ENCODE measurements at regions not wholly inside any gene's neighbourhood (a gene's known extent, or its start where the extent isn't known, plus 50 kb on each side); places are given as distances from the start of the nearest gene placed in this dataset.

DNA sequence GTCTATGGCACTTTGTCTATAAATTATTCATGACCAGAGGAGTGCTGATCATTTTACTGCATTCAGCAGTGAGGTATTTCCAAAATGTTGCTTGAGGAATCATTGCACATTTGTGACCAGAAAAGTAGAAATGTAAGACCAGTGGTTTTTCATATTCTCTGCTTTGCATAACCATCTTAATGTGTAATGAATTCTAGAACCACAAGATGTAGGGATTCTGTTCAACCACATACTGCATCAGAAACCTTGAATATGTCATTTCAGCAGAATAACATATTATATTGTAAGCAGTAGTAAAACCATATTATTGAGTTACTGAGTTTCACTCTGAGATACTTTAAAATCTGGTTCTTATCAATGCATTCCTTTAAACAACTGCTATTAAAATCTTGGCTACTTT, 1243.4 kb downstream of the MAT2B start:
- DNase-seq (ENCODE audit: extremely low read depth, insufficient read length) = no peak
- H3K36me3 ChIP-seq (ENCODE audit: control insufficient read depth, insufficient read depth, low read length) = no peaks in the 10 kb centered on the region
- no peaks in the 10 kb centered on the region for H3K27me3 ChIP-seq (replicated peaks; ENCODE audit: control insufficient read depth, insufficient read depth, low read length)
- H3K4me3 ChIP-seq (replicated peaks; ENCODE audit: low read depth, low read length) = no peak overlapping the region
- TF ChIP-seq CTCF (IDR thresholded peaks at IDR 0.05; ENCODE audit: insufficient read depth, low read length, poor library complexity, severe bottlenecking) = no peak

- no peak for TF ChIP-seq CTCF (IDR thresholded peaks at IDR 0.05; ENCODE audit: insufficient read depth, low read length, poor library complexity, severe bottlenecking)
- Histone ChIP-seq H3K36me3 (ENCODE audit: control insufficient read depth, insufficient read depth, low read length) (no peaks in the 10 kb centered on the region), H3K27me3 (replicated peaks; ENCODE audit: control insufficient read depth, insufficient read depth, low read length) (no peaks in the 10 kb centered on the region), H3K4me3 (replicated peaks; ENCODE audit: low read depth, low read length) (no peak overlapping the region)
- no peak for DNase-seq (ENCODE audit: extremely low read depth, insufficient read length)
Measured at GRCh38 chr5:164753434-164753833, 1248.0 kb downstream of the MAT2B start.

GRCh38 chr5:164763206-164763605, 1257.8 kb downstream of the MAT2B start:
- H3K36me3 ChIP-seq (ENCODE audit: control insufficient read depth, insufficient read depth, low read length) = no peaks in the 10 kb centered on the region
- H3K4me3 ChIP-seq (replicated peaks; ENCODE audit: low read depth, low read length) = no peak overlapping the region
- no peak for TF ChIP-seq CTCF (IDR thresholded peaks at IDR 0.05; ENCODE audit: insufficient read depth, low read length, poor library complexity, severe bottlenecking)
- DNase-seq (ENCODE audit: extremely low read depth, insufficient read length) = no peak
- no peaks in the 10 kb centered on the region for H3K27me3 ChIP-seq (replicated peaks; ENCODE audit: control insufficient read depth, insufficient read depth, low read length)

DNA sequence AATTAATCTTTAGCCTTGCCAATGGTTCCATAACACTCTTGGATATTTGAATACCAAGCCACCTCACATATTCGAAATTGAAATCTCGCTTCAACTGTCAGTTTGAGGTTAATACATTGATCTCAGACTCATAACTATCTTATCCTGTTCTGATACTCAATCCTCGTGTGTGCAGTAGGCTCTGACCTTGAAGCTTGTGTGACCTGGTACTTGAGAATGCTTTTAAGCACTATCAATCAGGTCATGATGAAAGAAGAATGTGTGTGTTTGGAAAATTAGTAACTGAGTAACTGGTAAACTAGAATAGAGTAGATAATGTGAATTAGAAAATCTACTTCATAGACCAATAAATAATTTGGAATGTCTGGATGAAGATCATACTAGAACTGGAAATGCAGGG, 1266.7 kb downstream of the MAT2B start:
- H3K36me3 ChIP-seq (ENCODE audit: control insufficient read depth, insufficient read depth, low read length) = no peaks in the 10 kb centered on the region
- TF ChIP-seq CTCF (IDR thresholded peaks at IDR 0.05; ENCODE audit: insufficient read depth, low read length, poor library complexity, severe bottlenecking) = no peak
- no peak for DNase-seq (ENCODE audit: extremely low read depth, insufficient read length)
- no peak overlapping the region for H3K4me3 ChIP-seq (replicated peaks; ENCODE audit: low read depth, low read length)
- no peaks in the 10 kb centered on the region for H3K27me3 ChIP-seq (replicated peaks; ENCODE audit: control insufficient read depth, insufficient read depth, low read length)

DNA sequence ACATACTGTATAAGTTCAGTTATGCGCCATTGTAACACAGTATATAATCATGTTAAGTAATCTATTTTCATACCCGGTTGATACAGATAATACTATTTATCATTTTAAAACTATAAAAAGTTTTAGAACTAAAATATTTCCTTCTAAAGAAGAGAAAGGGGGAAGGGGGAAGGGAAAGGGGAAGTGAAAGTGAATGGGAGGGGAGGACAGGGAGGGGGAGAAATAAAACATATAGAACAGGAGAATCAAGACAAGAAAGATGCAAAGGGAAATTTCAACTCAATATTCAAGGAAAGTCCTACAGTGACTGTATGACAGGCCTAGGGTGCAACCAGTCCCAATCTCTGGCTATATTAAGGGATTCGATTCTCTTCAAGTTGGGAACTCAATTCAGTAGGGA, 1278.8 kb downstream of the MAT2B start:
- Histone ChIP-seq H3K4me3 (replicated peaks; ENCODE audit: low read depth, low read length) (no peak overlapping the region), H3K36me3 (ENCODE audit: control insufficient read depth, insufficient read depth, low read length) (no peaks in the 10 kb centered on the region), H3K27me3 (replicated peaks; ENCODE audit: control insufficient read depth, insufficient read depth, low read length) (no peaks in the 10 kb centered on the region)
- no peak for TF ChIP-seq CTCF (IDR thresholded peaks at IDR 0.05; ENCODE audit: insufficient read depth, low read length, poor library complexity, severe bottlenecking)
- DNase-seq (ENCODE audit: extremely low read depth, insufficient read length) = no peak

DNA sequence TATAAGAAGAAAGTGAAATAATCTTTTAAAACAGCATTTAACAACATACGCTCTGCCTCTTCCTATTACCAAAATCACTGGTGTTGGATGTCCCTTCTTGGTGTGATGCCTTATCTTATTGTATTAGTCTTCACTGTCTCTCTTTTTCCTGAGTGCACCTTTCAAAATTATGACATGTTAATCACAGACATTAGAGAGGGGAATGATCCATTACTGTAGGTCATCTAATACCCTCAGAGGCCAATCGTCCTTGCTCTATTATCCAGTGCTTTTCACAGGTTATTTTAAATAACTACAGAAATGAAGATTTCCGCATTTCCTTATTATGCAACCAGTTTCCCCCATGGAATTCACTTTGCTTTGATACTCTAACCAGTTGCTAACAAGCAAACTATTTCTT, 1292.7 kb downstream of the MAT2B start:
- Histone ChIP-seq H3K36me3 (ENCODE audit: control insufficient read depth, insufficient read depth, low read length) (no peaks in the 10 kb centered on the region), H3K27me3 (replicated peaks; ENCODE audit: control insufficient read depth, insufficient read depth, low read length) (no peaks in the 10 kb centered on the region)
- no peak for TF ChIP-seq CTCF (IDR thresholded peaks at IDR 0.05; ENCODE audit: insufficient read depth, low read length, poor library complexity, severe bottlenecking)

More for the DNA sequence above, 1292.7 kb downstream of the MAT2B start:
- no peak overlapping the region for H3K4me3 ChIP-seq (replicated peaks; ENCODE audit: low read depth, low read length)
- DNase-seq (ENCODE audit: extremely low read depth, insufficient read length) = no peak
